Fibroblast of lung (primary cell): ENCODE measurements at regions not wholly inside any gene's neighbourhood (a gene's known extent, or its start where the extent isn't known, plus 50 kb on each side); places are given as distances from the start of the nearest gene placed in this dataset.

Experiments
- DNase-seq, 2 donors: peaks; one replicate each; pipeline versions ENCODE4 v3.0.0 to v3.0.0-alpha.2; 2010; ENCODE audit warnings: low read depth in 2 of 2
- H2AFZ ChIP-seq: 2 replicates; pipeline ENCODE4 v1.5.1; 2012; ENCODE audit warnings: low read length, control low read depth, inconsistent platforms
- H3K27ac ChIP-seq: 2 replicates; pipeline ENCODE4 v1.5.1; 2011; ENCODE audit warnings: low read length, control low read depth; ENCODE audit not compliant: insufficient read depth
- H3K27me3 ChIP-seq: 2 replicates; pipeline ENCODE4 v1.5.1; 2011; ENCODE audit warnings: mild to moderate bottlenecking, low read length; ENCODE audit not compliant: control insufficient read depth, insufficient read depth
- H3K36me3 ChIP-seq: 2 replicates; pipeline ENCODE4 v1.5.1; 2011; ENCODE audit warnings: low read length; ENCODE audit not compliant: control insufficient read depth, insufficient read depth
- H3K4me1 ChIP-seq: 2 replicates; pipeline ENCODE4 v1.5.1; 2011; ENCODE audit warnings: low read length; ENCODE audit not compliant: control insufficient read depth, insufficient read depth; ENCODE audit errors: extremely low read depth
- H3K4me2 ChIP-seq: 2 replicates; pipeline ENCODE4 v1.5.1; 2011; ENCODE audit warnings: low read length, control low read depth; ENCODE audit not compliant: insufficient read depth; ENCODE audit errors: extremely low read depth
- H3K4me3 ChIP-seq, 4 experiments: fragments of 200-600 bp in 1 of 4; sonication (generic) in 1 of 4; replicated peaks in 1 of 4; 2 replicates each; pipeline ENCODE4 v1.5.1; 2011 to 2016; ENCODE audit warnings: low read length in 4 of 4, low read depth in 3 of 4, mild to moderate bottlenecking in 3 of 4, control low read depth in 2 of 4, inconsistent platforms in 1 of 4, mixed read lengths in 1 of 4; ENCODE audit not compliant: insufficient read depth in 1 of 4; ENCODE audit errors: control extremely low read depth in 1 of 4
- H3K79me2 ChIP-seq: 2 replicates; pipeline ENCODE4 v1.5.1; 2012; ENCODE audit warnings: mild to moderate bottlenecking, low read length, inconsistent platforms; ENCODE audit not compliant: control insufficient read depth, insufficient read depth
- H3K9ac ChIP-seq: 2 replicates; pipeline ENCODE4 v1.5.1; 2011; ENCODE audit warnings: mild to moderate bottlenecking, low read length, control low read depth; ENCODE audit not compliant: insufficient read depth
- H3K9me3 ChIP-seq: 2 replicates; pipeline ENCODE4 v1.5.1; 2012; ENCODE audit warnings: low read depth, low read length; ENCODE audit not compliant: control insufficient read depth, insufficient read depth
- H4K20me1 ChIP-seq: 2 replicates; pipeline ENCODE4 v1.5.1; 2011; ENCODE audit warnings: low read length; ENCODE audit not compliant: control insufficient read depth, insufficient read depth; ENCODE audit errors: extremely low read depth
- EZH2 ChIP-seq: IDR thresholded peaks from 2 replicates; pipeline ENCODE4 v1.5.1; 2012; ENCODE audit warnings: low read length, control low read depth, mild to moderate bottlenecking; ENCODE audit errors: missing control alignments
- TF ChIP-seq, protein P1 (sequence below), 2 donors: IDR thresholded peaks in 1 of 2; conservative IDR thresholded peaks in 1 of 2; 1 replicate in 1 of 2; 2 replicates in 1 of 2; pipeline ENCODE4 v1.5.1; 2011 to 2012; ENCODE audit warnings: low read length in 2 of 2, control low read depth in 1 of 2, inconsistent platforms in 1 of 2, low read depth in 1 of 2, mild to moderate bottlenecking in 1 of 2

DNA sequence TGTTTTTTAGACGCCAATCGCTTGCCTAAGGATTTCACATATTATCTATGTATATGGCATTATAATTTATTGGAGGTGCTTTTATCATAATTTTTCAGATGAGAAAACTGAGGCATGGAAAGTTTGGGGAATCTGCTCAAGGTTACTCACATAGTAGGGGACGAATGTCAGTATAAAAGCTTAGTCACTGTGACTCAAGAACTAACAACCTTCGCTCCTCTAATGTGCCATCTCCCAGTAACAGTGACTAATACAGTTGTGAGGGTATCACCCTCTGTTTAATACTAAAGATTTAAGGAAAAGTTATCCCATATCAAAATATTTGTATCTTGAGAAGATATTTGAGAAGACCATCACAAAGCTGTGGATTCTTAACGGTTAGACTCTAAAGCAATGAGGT is 353.1 kb upstream of the SPOCK3 start:
- Histone ChIP-seq H2AFZ (no peak overlapping the region), H3K27me3 (no peaks in the 10 kb centered on the region), H3K27ac (no peak overlapping the region), H3K9ac (no peak overlapping the region), H4K20me1 (no peaks in the 10 kb centered on the region), H3K9me3 (no peaks in the 10 kb centered on the region), H3K4me1 (no peaks in the 10 kb centered on the region), H3K4me2 (no peak overlapping the region), H3K36me3 (no peaks in the 10 kb centered on the region), H3K79me2 (no peaks in the 10 kb centered on the region), H3K4me3 (no peak overlapping the region)
- TF ChIP-seq, protein P1, sequence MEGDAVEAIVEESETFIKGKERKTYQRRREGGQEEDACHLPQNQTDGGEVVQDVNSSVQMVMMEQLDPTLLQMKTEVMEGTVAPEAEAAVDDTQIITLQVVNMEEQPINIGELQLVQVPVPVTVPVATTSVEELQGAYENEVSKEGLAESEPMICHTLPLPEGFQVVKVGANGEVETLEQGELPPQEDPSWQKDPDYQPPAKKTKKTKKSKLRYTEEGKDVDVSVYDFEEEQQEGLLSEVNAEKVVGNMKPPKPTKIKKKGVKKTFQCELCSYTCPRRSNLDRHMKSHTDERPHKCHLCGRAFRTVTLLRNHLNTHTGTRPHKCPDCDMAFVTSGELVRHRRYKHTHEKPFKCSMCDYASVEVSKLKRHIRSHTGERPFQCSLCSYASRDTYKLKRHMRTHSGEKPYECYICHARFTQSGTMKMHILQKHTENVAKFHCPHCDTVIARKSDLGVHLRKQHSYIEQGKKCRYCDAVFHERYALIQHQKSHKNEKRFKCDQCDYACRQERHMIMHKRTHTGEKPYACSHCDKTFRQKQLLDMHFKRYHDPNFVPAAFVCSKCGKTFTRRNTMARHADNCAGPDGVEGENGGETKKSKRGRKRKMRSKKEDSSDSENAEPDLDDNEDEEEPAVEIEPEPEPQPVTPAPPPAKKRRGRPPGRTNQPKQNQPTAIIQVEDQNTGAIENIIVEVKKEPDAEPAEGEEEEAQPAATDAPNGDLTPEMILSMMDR (conservative IDR thresholded peaks at IDR 0.05 in 1 of 2, IDR thresholded peaks at IDR 0.05 in 1 of 2; ENCODE audit: low read depth in 1 of 2, low read length in 2 of 2): no peak
- no peak for TF ChIP-seq EZH2
- peak in 1 of 2 donors; percentile 2 for DNase-seq

DNA sequence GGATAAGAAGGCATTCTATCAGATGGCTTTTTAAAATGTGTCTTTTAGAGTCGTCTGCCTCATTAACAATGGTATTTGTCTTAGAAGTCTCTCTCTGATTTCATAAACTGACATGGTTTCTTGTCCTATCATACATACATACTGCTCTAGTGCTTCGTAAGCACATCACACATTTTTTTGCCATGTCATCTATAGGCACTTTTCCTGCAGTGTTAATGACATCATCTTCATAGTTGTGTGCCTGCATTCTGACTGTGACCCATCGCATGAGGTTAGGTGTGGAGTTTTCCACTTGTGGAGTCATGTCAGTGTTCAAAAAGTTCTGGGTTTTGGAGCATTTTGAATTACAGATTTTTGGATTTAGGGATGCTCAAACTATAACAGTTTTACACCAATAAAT is 361.6 kb upstream of the SPOCK3 start:
- Histone ChIP-seq H3K4me3 (no peak overlapping the region), H3K27ac (no peak overlapping the region), H3K4me1 (no peaks in the 10 kb centered on the region), H3K9ac (no peak overlapping the region), H3K4me2 (no peak overlapping the region), H4K20me1 (no peaks in the 10 kb centered on the region), H3K27me3 (no peaks in the 10 kb centered on the region), H3K36me3 (no peaks in the 10 kb centered on the region), H3K9me3 (no peaks in the 10 kb centered on the region), H3K79me2 (no peaks in the 10 kb centered on the region), H2AFZ (no peak overlapping the region)
- DNase-seq: no peak
- TF ChIP-seq, protein P1 (conservative IDR thresholded peaks at IDR 0.05 in 1 of 2, IDR thresholded peaks at IDR 0.05 in 1 of 2; ENCODE audit: low read depth in 1 of 2, low read length in 2 of 2): no peak
- no peak for TF ChIP-seq EZH2

DNA sequence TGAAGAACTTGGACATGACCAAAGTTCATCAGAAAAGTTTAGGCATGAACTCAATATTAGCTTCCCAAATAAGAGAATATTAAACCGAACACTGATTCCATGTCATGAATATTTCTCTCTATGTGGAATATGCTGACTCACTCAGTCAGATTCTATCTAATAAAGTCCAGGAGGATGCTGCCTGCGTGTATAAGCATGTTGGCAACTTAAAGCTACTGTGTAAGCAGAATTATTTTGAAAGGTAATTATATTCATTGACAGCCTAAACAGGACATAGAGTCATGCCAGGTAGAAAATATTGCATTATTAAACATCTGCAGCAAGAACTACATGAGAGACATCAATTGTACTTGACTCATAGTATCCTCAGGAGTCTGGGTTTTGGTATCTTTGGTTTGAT is 367.9 kb upstream of the SPOCK3 start:
- H3K9ac ChIP-seq: no peak overlapping the region

More for the DNA sequence above, 367.9 kb upstream of the SPOCK3 start:
- Histone ChIP-seq H3K4me3 (no peak overlapping the region), H3K79me2 (no peaks in the 10 kb centered on the region), H3K36me3 (no peaks in the 10 kb centered on the region), H3K4me2 (no peak overlapping the region), H3K27ac (no peak overlapping the region), H3K9me3 (no peaks in the 10 kb centered on the region), H3K4me1 (no peaks in the 10 kb centered on the region), H2AFZ (no peak overlapping the region), H4K20me1 (no peaks in the 10 kb centered on the region), H3K27me3 (no peaks in the 10 kb centered on the region)
- no peak for DNase-seq
- TF ChIP-seq, protein P1 (conservative IDR thresholded peaks at IDR 0.05 in 1 of 2, IDR thresholded peaks at IDR 0.05 in 1 of 2; ENCODE audit: low read depth in 1 of 2, low read length in 2 of 2): no peak
- no peak for TF ChIP-seq EZH2
